NOMO-1 treated with dmso at 0.1 percent for 144 hours (cell line): ENCODE measurements at regions not wholly inside any gene's neighbourhood (a gene's known extent, or its start where the extent isn't known, plus 50 kb on each side); places are given as distances from the start of the nearest gene placed in this dataset.
"Not testable (repeated sequence)": the region's sequence is repeated elsewhere in the genome, so short reads cannot be mapped to it uniquely, and the experiment has no call there.

Experiments used
- DNase-seq: peaks from one replicate; lab custom pipeline; 2025; ENCODE audit not compliant: unreplicated experiment; lab: John Stamatoyannopoulos, UW

- DNase-seq: no peak
Observed at GRCh38 chr20:47862574-47863240, 77.4 kb upstream of the SULF2 start.

GRCh38 chr20:47861116-47861515 lies 75.8 kb upstream of the SULF2 start:
- no peak for DNase-seq

DNA sequence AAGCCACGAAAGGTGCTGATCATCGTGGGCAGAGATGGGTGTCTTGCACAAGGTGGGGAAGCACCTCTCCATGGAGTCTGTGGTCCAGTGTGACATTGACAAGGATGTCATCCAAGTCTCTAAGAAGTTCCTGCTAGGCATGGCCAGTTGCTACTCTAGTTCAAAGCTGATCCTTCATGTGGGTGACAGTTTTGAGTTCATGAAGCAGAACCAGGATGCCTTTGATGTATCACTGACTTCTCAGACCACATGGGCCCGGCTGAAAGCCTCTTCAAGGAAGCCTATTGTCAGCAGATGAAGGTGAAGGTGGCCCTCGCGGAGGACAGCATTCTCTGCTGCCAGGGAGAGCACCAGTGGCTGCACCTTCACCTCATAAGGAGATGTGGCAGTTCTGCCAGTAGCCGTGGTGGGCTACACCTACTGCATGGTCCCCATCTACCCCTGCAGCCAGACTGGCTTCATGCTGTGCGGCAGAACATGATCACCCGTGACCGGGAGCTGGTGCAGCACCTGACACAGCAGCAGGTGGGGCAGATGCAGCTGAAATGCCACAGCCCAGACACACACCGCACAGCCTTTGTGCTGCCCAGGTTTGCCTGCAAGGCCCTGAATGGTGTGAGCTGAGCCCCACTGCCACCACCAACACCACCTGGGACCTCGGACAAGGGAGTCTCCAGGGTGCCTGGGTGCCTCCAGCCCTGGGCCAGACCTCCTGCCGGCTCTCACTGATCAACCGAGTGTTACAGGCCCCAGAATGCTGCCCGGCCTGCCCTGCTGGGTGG lies 75.0 kb upstream of the SULF2 start:
- no peak for DNase-seq

DNA sequence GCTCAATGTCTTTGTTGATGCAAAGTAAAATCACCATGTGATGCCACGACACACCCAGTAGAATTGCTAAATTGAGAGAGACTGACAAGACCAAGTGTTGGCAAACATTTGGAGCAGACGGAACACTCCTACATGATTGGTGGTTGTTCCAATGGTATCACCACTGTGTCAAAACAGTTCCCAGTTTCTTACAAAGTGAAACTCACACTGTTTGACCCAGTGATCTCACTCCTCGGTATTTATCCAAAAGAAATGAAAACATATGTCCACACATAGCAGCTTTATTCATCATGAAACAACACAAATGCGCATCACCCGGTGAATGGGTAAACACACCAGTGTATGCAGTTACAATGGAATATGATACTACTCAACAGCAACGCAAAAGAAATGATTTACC lies 74.0 kb upstream of the SULF2 start:
- no peak for DNase-seq

GRCh38 chr20:47857569-47858464 lies 72.5 kb upstream of the SULF2 start:
- DNase-seq: no peak

DNA sequence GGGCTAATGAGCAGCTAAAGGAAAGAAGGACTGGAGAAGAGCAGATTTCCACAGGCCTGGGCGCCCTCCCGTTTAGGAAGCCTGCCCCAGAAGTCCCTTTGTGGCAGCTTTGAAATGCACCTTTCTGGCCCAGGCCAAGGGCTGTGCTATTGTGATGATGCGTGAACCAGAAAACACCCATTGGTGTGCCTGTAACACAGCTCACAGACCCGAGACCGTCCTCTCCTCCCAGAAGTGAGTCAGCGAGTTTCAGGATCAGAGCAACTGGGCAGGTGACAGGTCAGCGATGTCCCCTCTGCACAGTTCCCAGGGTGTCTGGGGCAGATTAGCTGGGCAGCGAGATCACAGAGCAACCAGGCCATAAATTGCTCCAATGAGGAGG lies 71.9 kb upstream of the SULF2 start:
- no peak for DNase-seq

DNA sequence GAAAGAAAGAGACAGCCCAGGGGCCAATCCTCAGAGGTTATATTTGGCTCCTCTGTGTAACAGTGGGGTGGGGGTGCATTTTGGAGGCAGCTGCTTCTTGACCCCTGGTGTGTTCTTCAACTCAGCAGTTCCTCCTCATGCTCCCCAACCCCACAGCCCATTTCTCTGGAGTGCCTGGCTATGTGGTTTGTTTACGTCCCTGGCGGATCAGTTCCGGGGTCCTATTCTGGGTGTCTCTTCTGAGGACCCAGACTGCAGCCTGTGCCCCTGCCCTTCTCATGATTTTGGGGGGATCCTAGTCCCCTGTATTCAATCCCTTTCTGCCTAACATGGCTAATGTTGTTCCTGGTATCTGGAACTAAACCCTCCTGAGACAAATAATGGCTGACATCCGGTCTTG lies 70.5 kb upstream of the SULF2 start:
- DNase-seq: no peak

- no peak for DNase-seq
Observed at GRCh38 chr20:47854687-47855212, 69.5 kb upstream of the SULF2 start.

DNA sequence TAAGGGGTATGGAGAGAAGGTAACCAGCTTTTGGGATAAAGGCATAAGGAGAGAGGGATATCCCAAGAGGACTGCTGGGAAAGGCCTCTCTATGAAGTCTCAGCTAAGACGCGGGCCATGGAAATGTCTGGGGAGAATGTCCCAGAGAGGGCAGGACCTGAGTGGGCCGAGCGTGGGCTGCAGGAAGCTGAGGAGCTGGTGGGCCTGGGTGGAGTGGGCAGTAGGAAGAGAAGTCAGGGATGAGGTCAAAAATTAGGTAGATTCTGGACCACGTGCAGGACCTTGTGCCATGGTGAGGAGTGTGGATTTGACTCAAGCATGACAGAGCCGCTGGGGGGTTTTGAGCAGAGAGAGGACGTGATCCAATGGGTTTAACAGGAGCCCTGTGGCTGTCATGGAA lies 66.5 kb upstream of the SULF2 start:
- DNase-seq: no peak

- DNase-seq: no peak
Observed at GRCh38 chr20:47850146-47850545, 64.9 kb upstream of the SULF2 start.

DNA sequence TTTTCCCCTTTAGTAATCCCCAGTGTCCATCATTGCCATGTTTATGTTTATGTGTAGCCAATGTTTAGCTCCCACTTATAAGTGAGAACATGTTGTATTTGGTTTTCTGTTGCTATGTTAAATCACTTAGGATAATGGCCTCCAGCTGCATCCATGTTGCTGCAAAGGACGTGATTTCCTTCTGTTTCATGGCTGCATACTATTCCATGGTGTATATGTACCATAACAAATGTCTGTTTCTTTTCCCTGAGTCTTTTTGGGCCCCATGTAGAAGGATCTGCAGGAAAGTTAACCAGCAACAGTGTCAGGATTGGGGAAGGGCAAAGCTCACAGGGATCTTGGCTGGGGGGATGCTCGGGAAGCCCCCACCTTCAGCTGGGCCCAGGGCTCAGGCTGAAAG lies 64.3 kb upstream of the SULF2 start:
- no peak for DNase-seq

- no peak for DNase-seq
Observed at GRCh38 chr20:47849006-47849405, 63.7 kb upstream of the SULF2 start.

DNA sequence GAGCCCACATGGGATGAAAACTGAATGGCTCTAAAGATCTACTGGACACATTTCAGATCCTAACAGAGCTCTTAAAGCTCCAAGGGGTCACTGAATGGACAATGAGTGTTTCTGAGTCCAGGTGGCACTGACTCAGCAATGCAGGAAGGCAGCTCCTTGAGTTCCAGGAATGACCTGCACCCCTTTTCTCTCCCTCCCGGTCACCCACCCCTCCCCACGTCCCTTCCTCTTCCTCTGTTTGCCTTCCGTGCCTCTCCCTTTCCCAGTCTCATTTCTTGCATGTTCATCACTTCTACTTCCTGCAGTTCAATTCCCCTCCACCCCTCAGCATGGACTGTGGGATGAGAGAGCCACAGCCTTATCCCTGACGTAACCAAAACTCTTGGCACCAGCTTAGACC lies 63.3 kb upstream of the SULF2 start:
- DNase-seq: not testable (repeated sequence)

- no peak for DNase-seq
Observed at GRCh38 chr20:47847884-47848485, 62.7 kb upstream of the SULF2 start.

DNA sequence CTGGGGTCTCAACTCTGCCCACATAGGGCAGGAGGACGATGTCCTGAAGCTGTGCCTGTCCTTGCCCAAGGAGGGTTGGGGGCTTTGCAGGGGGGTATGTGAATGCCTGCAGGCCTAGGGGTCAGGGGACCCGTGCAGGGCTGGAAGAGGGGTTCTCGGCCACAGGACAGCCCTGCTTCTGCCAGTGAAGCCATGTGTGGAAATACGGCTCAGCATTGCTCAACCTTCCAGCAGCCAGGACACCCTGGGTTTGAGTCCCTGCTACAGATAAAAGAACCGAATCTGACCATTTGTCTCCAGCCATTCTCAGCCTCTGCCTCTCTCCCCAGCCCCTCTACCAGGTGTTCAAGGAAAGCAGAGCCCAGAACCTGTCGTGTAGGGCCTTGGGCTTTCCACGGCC lies 61.9 kb upstream of the SULF2 start:
- not testable (repeated sequence) for DNase-seq

- not testable (repeated sequence) for DNase-seq
Observed at GRCh38 chr20:47846651-47847050, 61.4 kb upstream of the SULF2 start.

DNA sequence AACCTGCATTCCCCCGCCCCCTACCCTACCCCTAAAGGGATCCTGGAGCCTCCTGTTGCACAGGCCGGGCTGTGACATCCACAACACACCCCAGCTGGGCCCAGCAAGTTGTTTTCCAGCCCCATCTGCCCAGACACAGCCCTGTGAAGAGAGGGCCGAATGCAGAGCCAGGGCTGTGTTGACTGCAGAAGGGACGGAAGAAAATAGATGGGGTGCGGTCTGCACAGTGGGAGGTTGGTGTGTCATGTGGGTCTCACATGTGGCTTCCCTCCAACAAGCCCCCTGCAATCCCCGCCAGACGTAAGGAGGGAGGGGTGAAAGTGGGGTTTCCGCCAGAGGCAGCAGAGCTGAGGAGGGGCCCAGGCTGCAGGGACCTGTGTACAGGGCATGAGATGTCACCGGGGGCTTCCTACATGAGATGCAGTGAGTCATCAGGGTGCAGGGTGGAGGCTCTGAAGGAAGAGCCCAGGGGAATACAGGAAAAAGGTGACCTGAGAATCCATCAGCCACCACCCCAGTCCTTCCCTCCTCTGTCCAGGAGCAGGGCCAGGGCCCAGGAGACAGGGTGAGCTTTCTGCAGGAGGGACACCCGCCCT lies 60.2 kb upstream of the SULF2 start:
- not testable (repeated sequence) for DNase-seq

DNA sequence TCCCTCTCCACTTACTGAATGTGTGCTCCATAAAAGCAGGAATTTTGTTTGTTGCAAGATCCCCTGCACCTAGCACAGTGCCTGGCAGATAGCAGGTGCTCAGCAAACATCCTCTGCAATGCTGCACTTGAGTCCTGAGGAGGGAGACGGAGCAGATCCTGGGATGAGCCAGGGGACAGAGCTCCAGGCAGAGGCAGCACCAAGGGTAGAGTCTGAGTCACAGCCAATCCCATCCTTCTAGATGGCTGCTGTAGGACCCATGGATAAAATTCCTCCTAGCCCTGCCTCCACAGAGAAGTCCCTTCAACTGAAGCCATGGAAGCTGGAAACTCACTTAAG lies 59.3 kb upstream of the SULF2 start:
- DNase-seq: not testable (repeated sequence)

DNA sequence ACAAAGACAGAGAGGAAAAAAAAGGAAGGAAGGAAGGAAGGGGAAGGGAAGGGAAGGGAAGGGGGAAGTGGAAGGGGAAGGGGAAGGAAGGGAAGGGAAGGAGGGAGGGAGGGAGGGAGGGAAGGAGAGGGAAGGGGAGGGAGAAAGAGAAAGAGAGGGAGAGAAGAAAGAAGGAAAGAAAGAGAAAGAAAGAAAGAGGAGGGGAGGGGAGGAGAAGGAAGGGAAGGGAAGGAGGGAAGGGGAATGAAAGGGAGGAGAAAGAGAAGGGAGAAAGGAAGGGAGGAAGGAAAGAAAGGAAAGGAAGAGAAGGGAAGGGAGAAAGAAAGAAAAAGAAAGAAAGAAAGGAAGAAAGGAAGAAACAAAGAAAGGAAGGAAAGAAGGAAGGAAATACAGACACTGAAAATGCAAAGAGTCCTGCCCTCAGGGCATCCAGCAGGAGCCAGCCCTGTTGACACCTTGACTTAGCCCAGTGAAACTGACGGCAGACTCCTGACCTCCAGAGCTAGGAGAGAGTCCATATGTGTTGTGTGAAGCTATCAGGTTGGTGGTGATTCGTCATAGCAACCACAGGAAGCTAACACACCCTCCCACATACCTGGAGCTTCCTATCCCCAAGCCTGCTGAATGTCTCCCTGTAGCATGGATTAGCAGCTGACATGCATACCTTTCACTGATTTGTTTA lies 58.7 kb upstream of the SULF2 start:
- DNase-seq: no peak

DNA sequence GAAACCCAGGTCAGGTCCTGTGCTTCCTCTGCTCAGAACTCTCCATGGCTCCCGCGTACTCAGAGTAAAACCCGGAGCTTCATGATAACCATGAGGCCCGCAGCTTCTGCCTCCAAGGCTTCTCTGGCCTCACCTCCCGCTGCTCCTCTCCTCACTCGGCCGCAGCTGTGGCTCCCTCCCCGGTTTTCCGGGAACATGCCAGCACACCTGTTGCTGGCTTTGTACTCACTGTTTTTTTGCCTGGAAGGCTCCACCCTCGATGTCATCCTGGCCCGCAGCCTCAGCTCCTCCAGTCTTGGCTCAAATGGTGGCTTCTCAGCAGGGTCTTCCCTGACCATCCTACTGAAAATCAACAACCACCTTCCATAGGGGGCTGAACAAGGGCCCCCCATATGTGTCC lies 57.7 kb upstream of the SULF2 start:
- not testable (repeated sequence) for DNase-seq
